HUES64 (cell line): ENCODE measurements at regions not wholly inside any gene's neighbourhood (a gene's known extent, or its start where the extent isn't known, plus 50 kb on each side); places are given as distances from the start of the nearest gene placed in this dataset.

Source experiments
- H3K27ac ChIP-seq: 2 replicates; pipeline ENCODE4 v1.7.0; 2013; ENCODE audit warnings: low read depth, low read length, inconsistent platforms
- H3K27me3 ChIP-seq: 2 replicates; pipeline ENCODE4 v1.6.1; 2013; ENCODE audit warnings: mild to moderate bottlenecking, low read length; ENCODE audit not compliant: insufficient read depth
- H3K36me3 ChIP-seq: 2 replicates; pipeline ENCODE4 v1.6.1; 2013; ENCODE audit warnings: mild to moderate bottlenecking, low read length; ENCODE audit not compliant: insufficient read depth
- H3K4me1 ChIP-seq: 2 replicates; pipeline ENCODE4 v1.6.1; 2013; ENCODE audit warnings: mild to moderate bottlenecking, low read length, moderate library complexity; ENCODE audit not compliant: insufficient read depth
- H3K4me3 ChIP-seq: 2 replicates; pipeline ENCODE4 v1.5.1; 2013; ENCODE audit warnings: mild to moderate bottlenecking, low read length, moderate library complexity
- H3K9ac ChIP-seq: 2 replicates; pipeline ENCODE4 v1.6.1; 2013; ENCODE audit warnings: mild to moderate bottlenecking, low read depth, low read length
- H3K9me3 ChIP-seq: 2 replicates; pipeline ENCODE4 v1.6.1; 2013; ENCODE audit warnings: low read depth, low read length; ENCODE audit not compliant: insufficient read depth
- WGBS: fragments of 150-250, 120-280 bp; methylation state at CpG from one replicate; pipeline ENCODE4 v1.1.7; 2013; ENCODE audit warnings: missing lambda C conversion rate; 5-methylcytosine and 5-hydroxymethylcytosine counted together

DNA sequence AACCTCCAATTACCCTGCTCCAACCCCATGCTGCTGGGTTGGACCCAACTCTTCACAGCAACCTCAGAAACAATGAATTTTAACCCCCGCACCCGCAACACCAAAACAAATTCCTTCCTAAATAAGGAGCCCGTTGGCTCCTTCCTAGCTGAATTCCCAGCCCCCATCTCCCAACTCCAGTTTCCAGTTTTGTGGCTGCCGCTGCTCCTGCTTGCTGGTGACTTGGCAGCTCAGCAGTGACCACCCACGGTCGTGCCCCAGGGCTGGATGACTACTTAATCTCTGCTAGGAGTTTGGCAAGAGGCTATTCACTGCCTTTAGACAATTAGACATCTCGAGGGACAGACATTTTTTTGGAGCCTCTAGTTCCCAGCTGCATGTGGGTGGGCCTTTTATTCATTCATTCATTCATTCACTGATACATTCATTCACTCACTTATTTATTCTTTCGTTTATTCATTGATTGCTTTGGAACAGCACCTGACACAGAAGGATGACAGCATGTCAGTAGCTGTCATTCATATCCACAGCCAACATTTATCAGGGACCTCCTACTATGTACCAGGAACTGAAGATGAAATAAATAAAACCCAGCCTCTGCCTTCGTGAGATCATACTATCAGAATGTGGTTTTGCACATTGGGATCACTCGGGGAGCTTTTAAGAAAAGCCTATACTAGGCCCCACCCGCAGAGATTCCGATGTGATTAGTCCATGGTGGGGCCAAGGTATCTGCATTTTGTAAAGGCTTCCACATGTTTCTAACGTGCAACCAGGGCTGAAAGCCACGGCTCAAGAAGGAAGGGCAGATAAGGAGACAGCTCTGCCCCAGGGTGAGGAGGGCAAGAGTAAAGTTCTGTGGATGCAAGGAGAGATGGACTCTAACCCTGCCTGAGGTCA lies 256.5 kb downstream of the SHQ1 start:
- Histone ChIP-seq H3K9ac (peak overlapping the region; percentile 22; the same call in 1 of the 2 replicates), H3K4me3 (no peak overlapping the region), H3K9me3 (no peaks in the 10 kb centered on the region), H3K4me1 (peaks cover 23% of the 10 kb centered on the region), H3K27me3 (peaks cover 24% of the 10 kb centered on the region; the same call in 1 of the 2 replicates), H3K27ac (peak overlapping the region; percentile 72), H3K36me3 (no peaks in the 10 kb centered on the region)
- WGBS = 45% methylated on average over 14 of the region's 14 CpGs

DNA sequence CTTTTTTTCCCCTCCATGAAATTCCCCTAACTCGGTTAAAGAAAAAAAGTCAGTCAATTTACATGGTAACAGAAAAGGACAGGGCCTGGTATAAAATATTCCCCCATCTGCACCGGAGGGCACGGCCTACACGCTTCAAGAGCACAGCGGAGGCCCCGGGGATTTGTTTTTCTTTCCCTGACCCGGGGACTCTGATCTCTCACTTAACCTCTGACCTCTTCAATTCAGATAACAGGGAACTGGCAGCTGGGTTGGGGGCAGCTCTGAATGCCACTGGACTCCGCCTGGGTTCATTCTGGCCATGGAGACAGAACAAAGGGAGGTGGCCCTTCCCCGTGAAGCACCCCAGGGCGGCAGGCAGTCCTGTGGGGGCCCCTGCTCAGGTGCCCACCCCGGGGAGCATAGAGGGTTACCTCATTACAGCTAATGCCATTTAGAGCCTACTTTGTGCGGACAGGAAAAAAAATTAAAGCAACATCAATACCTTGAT lies 257.5 kb downstream of the SHQ1 start:
- H3K27me3 ChIP-seq = peaks cover 32% of the 10 kb centered on the region; the same call in 1 of the 2 replicates
- peak overlapping the region; percentile 22; the same call in 1 of the 2 replicates for H3K9ac ChIP-seq
- H3K4me3 ChIP-seq = no peak overlapping the region
- no peaks in the 10 kb centered on the region for H3K36me3 ChIP-seq
- H3K9me3 ChIP-seq = no peaks in the 10 kb centered on the region
- H3K27ac ChIP-seq = peak overlapping the region; percentile 72
- 20% methylated on average over 12 of the region's 12 CpGs for WGBS
- peaks cover 20% of the 10 kb centered on the region for H3K4me1 ChIP-seq

DNA sequence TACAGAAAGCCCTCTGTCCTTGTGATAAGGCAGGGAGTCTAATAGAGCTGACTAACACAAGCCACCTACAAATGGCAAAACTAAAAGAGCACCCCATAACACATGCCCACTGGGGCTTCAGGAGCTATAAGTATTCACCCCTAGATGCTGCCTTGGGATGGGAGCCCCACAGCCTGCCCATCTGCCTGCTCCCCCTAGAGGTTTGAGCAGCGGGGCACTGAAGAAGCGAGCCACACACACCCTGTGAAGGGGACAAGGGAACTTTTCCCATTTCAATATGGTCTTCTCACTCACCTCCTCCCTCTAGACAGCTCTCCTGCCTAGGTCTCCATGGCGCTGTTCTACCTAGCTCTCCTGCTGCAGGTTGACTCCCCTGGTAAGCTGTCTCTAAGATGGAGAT lies 261.0 kb downstream of the SHQ1 start:
- Histone ChIP-seq H3K36me3 (no peaks in the 10 kb centered on the region), H3K27me3 (peaks cover 43% of the 10 kb centered on the region; the same call in 1 of the 2 replicates), H3K9me3 (no peaks in the 10 kb centered on the region), H3K27ac (no peak overlapping the region), H3K4me3 (no peak overlapping the region), H3K9ac (no peak overlapping the region), H3K4me1 (peaks cover 26% of the 10 kb centered on the region)
- 82% methylated on average over 3 of the region's 3 CpGs for WGBS

GRCh38 chr3:72586694-72587093 lies 261.6 kb downstream of the SHQ1 start:
- Histone ChIP-seq H3K4me1 (peaks cover 25% of the 10 kb centered on the region), H3K9me3 (no peaks in the 10 kb centered on the region), H3K9ac (no peak overlapping the region), H3K27ac (no peak overlapping the region), H3K4me3 (no peak overlapping the region), H3K36me3 (no peaks in the 10 kb centered on the region), H3K27me3 (peaks cover 43% of the 10 kb centered on the region; the same call in 1 of the 2 replicates)
- 92% methylated on average over 7 of the region's 7 CpGs for WGBS

DNA sequence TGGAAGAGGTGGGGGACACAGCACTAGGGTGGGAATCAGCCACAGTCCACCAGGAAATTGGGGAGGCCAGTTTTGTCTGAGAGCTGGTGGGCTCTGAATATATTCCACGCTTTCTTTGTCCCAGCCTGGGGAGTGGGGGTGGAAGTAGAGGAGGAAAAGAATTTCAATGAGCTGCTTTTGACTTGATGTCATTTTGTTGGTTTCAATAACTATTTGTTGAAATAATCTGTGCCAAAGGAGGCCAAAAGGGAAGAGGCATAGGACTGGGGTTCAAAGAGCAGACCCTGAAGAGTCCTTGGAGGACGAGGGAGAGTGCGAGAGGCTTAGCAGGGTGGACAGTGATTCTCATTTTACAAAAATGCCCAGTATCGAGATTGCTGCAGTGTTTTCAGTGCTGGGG lies 262.3 kb downstream of the SHQ1 start:
- H3K9me3 ChIP-seq = no peaks in the 10 kb centered on the region
- H3K4me1 ChIP-seq = peaks cover 25% of the 10 kb centered on the region
- H3K27me3 ChIP-seq = peaks cover 49% of the 10 kb centered on the region; the same call in 1 of the 2 replicates
- no peak overlapping the region for H3K4me3 ChIP-seq
- no peak overlapping the region for H3K27ac ChIP-seq
- no peaks in the 10 kb centered on the region for H3K36me3 ChIP-seq
- 90% methylated on average over 4 of the region's 4 CpGs for WGBS
- H3K9ac ChIP-seq = no peak overlapping the region

DNA sequence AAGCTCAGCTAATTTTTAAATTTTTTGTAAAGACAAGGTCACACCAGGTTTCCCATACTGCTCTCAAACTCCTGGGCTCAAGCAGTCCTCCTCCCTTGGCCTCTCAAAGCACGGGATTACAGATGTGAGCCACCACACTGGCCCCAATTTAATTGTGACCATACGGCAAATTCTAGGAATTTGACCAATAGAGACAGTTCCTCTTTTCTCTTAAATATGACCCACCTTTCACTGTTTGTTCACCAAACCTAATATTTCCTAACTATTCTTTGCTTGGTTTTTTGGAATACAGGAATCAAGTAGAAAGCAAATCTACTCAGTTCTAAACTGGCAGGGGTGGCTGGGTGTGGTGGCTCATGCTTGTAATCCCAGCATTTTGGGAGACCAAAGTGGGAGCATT lies 264.0 kb downstream of the SHQ1 start:
- Histone ChIP-seq H3K4me1 (peaks cover 22% of the 10 kb centered on the region), H3K4me3 (no peak overlapping the region), H3K9me3 (no peaks in the 10 kb centered on the region), H3K36me3 (no peaks in the 10 kb centered on the region), H3K27me3 (peaks cover 52% of the 10 kb centered on the region; the same call in 1 of the 2 replicates), H3K27ac (no peak overlapping the region), H3K9ac (no peak overlapping the region)
- 91% methylated on average over 2 of the region's 2 CpGs for WGBS

DNA sequence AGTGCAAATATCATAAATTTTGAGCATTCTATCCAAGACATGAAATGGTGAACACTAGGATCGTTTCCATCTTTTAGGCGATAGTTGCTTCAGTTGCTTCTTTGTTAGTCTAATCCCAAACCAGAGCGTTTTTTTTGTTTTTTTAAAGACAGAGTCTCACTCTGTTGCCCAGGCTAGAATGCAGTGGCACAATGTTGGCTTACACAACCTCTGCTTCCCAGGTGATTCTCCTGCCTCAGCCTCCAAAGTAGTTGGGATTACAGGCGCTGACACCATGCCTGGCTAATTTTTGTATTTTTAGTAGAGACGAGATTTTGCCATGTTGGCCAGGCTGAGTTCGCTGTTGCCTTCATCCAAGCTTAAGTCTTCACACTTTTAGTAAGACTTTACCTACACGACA lies 265.3 kb downstream of the SHQ1 start:
- no peaks in the 10 kb centered on the region for H3K9me3 ChIP-seq
- H3K36me3 ChIP-seq = no peaks in the 10 kb centered on the region
- no peak overlapping the region for H3K9ac ChIP-seq
- no peak overlapping the region for H3K4me3 ChIP-seq
- 93% methylated on average over 7 of the region's 7 CpGs for WGBS
- H3K27ac ChIP-seq = peak overlapping the region; percentile 31; the same call in 1 of the 2 replicates
- peaks cover 25% of the 10 kb centered on the region for H3K4me1 ChIP-seq
- peaks cover 44% of the 10 kb centered on the region; the same call in 1 of the 2 replicates for H3K27me3 ChIP-seq

- 70% methylated on average over 5 of the region's 6 CpGs for WGBS
- Histone ChIP-seq H3K9me3 (no peaks in the 10 kb centered on the region), H3K4me3 (no peak overlapping the region), H3K36me3 (no peaks in the 10 kb centered on the region), H3K4me1 (peaks cover 25% of the 10 kb centered on the region), H3K27ac (peak overlapping the region; percentile 31; the same call in 1 of the 2 replicates), H3K9ac (no peak overlapping the region), H3K27me3 (peaks cover 38% of the 10 kb centered on the region; the same call in 1 of the 2 replicates)
Observed at GRCh38 chr3:72582211-72582878, 265.9 kb downstream of the SHQ1 start.

DNA sequence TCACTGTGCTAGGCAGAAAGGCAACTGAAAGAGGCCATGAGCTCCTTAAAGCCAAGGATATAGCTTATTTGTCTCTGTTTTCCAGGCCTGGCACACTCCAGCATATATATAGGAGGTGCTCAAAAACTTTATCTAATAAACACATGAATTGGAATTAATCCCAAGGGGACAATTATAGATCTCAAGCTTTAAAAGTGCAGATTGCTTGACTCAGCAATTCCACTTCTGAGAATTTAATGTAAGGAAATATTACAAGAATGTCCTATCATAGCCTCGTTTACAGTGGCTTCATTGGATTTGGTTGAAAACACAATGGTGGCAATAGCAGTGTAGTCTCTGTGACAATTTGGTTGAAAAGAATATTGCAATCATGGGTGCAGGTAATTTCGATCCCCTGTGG lies 267.3 kb downstream of the SHQ1 start:
- WGBS = 88% methylated on average over 2 of the region's 2 CpGs

GRCh38 chr3:72580246-72580756 lies 267.9 kb downstream of the SHQ1 start:
- Histone ChIP-seq H3K36me3 (no peaks in the 10 kb centered on the region), H3K9ac (no peak overlapping the region), H3K4me1 (peaks cover 25% of the 10 kb centered on the region), H3K27me3 (peaks cover 26% of the 10 kb centered on the region; the same call in 1 of the 2 replicates), H3K9me3 (no peaks in the 10 kb centered on the region), H3K4me3 (no peak overlapping the region), H3K27ac (no peak overlapping the region)
- WGBS = 73% methylated on average over 4 of the region's 4 CpGs

More for the DNA sequence above, 267.3 kb downstream of the SHQ1 start:
- H3K4me1 ChIP-seq = peaks cover 25% of the 10 kb centered on the region
- peaks cover 32% of the 10 kb centered on the region; the same call in 1 of the 2 replicates for H3K27me3 ChIP-seq
- H3K4me3 ChIP-seq = no peak overlapping the region
- H3K27ac ChIP-seq = no peak overlapping the region
- H3K9me3 ChIP-seq = no peaks in the 10 kb centered on the region
- no peaks in the 10 kb centered on the region for H3K36me3 ChIP-seq
- H3K9ac ChIP-seq = no peak overlapping the region
